ENCODE measurements at regions not wholly inside any gene's neighbourhood (a gene's known extent, or its start where the extent isn't known, plus 50 kb on each side); places are given as distances from the start of the nearest gene placed in this dataset.

DNA sequence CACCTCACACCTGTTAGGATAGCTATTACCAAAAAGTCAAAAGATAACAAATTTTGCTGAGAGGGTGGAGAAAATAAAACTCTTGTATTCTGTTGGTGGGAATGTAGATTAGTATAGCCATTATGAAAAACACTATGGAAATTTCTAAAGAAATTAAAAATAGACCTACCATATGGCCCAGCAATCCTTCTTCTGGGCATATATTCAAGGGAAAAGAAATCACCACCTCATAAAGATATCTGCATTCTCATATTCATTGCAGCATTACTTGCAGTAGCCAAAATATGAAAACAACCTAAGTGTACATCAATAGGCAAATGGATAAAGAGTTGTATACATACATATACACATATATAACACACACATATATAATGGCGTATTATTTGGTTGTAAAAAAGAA, 791.6 kb upstream of the RGS18 start:
- no peaks in the 10 kb centered on the region for H3K27me3 ChIP-seq
- H3K4me1 ChIP-seq = no peaks in the 10 kb centered on the region
- no peaks in the 10 kb centered on the region for H3K36me3 ChIP-seq
- WGBS = 91% methylated on average over 1 of the region's 1 CpG
- no peak overlapping the region for H3K4me3 ChIP-seq
- DNase-seq (ENCODE audit: low spot score in 2 of 2) = no peak
- no peaks in the 10 kb centered on the region for H3K9me3 ChIP-seq
- TF ChIP-seq POLR2AphosphoS5 (IDR thresholded peaks at IDR 0.05) = no peak
- TF ChIP-seq POLR2A (IDR thresholded peaks at IDR 0.05) = no peak
- TF ChIP-seq, protein P1, sequence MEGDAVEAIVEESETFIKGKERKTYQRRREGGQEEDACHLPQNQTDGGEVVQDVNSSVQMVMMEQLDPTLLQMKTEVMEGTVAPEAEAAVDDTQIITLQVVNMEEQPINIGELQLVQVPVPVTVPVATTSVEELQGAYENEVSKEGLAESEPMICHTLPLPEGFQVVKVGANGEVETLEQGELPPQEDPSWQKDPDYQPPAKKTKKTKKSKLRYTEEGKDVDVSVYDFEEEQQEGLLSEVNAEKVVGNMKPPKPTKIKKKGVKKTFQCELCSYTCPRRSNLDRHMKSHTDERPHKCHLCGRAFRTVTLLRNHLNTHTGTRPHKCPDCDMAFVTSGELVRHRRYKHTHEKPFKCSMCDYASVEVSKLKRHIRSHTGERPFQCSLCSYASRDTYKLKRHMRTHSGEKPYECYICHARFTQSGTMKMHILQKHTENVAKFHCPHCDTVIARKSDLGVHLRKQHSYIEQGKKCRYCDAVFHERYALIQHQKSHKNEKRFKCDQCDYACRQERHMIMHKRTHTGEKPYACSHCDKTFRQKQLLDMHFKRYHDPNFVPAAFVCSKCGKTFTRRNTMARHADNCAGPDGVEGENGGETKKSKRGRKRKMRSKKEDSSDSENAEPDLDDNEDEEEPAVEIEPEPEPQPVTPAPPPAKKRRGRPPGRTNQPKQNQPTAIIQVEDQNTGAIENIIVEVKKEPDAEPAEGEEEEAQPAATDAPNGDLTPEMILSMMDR (IDR thresholded peaks at IDR 0.05) = no peak
- TF ChIP-seq EP300 (IDR thresholded peaks at IDR 0.05) = no peak
- H3K27ac ChIP-seq = no peak overlapping the region

DNA sequence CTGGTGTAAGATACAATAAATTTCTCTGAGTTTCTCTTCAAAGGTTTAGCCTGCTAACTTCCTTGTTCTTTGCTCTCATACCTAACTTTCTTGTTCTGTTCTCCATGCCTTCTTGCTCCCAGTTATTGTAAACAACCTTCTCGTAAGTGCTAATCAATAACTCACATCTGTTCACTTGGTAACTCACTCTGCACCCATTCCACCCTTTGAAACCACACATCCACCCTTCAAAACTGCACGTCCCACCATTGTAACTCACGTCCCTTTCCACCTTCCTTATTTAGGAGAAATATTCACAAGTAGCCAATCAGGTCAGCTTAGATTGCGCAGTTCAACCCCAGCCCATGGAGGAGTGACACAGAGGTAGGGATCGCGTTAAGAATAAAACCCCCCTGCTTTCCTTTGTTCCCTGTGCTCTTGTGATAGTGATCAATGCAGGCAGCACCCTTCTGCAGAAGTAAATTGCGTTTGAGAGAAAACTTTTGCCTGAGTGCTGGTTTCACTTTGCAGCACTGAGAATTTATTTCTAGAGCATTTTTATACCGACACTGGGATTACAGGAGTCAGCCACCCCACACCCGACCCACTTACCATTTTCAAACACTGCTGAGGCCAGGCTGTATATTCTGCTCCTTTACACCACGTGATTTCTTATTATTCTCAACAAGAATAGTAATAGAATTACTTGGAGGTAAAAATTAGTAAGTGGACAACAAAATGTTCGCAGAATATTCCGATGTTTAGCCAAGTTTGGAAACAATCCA, 789.2 kb upstream of the RGS18 start:
- Histone ChIP-seq H3K4me3 (no peak overlapping the region), H3K27me3 (no peaks in the 10 kb centered on the region), H3K27ac (no peak overlapping the region), H3K36me3 (no peaks in the 10 kb centered on the region), H3K9me3 (no peaks in the 10 kb centered on the region), H3K4me1 (no peaks in the 10 kb centered on the region)
- WGBS = 67% methylated on average over 12 of the region's 12 CpGs
- TF ChIP-seq, protein P1 (IDR thresholded peaks at IDR 0.05) = no peak
- TF ChIP-seq POLR2AphosphoS5 (IDR thresholded peaks at IDR 0.05) (no peak), EP300 (IDR thresholded peaks at IDR 0.05) (no peak), POLR2A (IDR thresholded peaks at IDR 0.05) (no peak)
- DNase-seq (ENCODE audit: low spot score in 2 of 2) = no peak

DNA sequence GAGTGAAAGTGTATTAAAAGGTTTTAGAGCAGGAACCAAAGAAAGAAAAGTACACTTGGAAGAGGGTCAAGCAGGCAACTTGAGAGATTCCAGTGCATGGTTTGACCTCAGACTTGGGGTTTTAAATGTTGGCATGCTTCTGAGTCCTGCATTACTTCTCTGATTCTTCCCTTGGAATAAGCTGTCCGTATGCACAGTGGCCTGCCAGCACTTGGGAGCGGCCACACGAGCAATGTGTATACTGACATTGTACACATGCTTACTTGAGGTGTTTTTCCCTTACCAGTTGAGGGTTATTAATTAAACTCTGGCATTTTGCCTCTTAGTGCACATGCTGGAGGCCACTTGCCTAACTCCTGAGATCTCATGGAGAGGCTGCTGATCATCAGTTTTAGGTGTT, 786.6 kb upstream of the RGS18 start:
- TF ChIP-seq, protein P1 (IDR thresholded peaks at IDR 0.05) = no peak
- TF ChIP-seq EP300 (IDR thresholded peaks at IDR 0.05) (no peak), POLR2AphosphoS5 (IDR thresholded peaks at IDR 0.05) (no peak), POLR2A (IDR thresholded peaks at IDR 0.05) (no peak)
- no peak for DNase-seq (ENCODE audit: low spot score in 2 of 2)

DNA sequence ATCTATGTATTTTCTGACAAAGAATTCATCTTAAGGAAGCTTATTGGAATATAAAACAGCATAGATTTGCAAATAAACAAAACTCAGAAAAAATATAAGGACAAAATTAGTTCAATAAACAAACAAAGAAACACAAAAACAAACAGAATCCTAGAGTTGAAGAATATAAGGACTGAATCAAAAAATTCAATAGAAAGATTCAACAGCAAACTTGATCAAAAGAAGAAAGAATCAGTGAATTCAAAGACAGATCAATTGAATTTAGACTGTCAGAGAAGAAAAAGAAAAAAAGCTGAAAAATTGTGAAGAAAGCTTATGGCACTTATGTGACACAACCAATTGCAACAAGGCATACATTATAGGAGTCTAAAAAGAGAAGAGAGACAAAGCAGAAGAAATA, 770.0 kb upstream of the RGS18 start:
- Histone ChIP-seq H3K36me3 (no peaks in the 10 kb centered on the region), H3K4me3 (no peak overlapping the region), H3K27ac (no peak overlapping the region), H3K9me3 (no peaks in the 10 kb centered on the region), H3K4me1 (no peaks in the 10 kb centered on the region), H3K27me3 (no peaks in the 10 kb centered on the region)
- TF ChIP-seq POLR2AphosphoS5 (IDR thresholded peaks at IDR 0.05) = no peak
- no peak for DNase-seq (ENCODE audit: low spot score in 2 of 2)

More for the DNA sequence above, 786.6 kb upstream of the RGS18 start:
- 63% methylated on average over 3 of the region's 3 CpGs for WGBS
- no peaks in the 10 kb centered on the region for H3K27me3 ChIP-seq
- no peaks in the 10 kb centered on the region for H3K4me1 ChIP-seq
- H3K36me3 ChIP-seq = no peaks in the 10 kb centered on the region
- no peaks in the 10 kb centered on the region for H3K9me3 ChIP-seq
- no peak overlapping the region for H3K4me3 ChIP-seq
- no peak overlapping the region for H3K27ac ChIP-seq

DNA sequence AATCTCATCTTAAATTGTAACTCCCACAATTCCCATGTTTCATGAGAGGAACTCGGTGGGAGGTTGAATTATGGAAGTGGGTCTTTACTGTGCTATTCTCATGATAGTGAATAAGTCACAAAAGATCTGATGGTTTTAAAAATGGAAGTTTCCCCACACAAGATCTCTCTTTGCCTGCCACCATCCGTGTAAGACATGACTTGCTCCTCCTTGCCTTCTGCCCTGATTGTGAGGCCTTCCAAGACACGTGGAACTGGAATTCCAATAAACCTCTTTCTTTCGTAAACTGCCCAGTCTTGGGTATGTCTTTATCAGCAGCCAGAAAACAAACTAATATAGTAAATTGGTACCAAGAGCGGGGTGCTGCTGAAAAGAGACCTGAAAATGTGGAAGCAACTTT, 761.6 kb upstream of the RGS18 start:
- H3K9me3 ChIP-seq = no peaks in the 10 kb centered on the region
- no peaks in the 10 kb centered on the region for H3K36me3 ChIP-seq
- TF ChIP-seq POLR2A (IDR thresholded peaks at IDR 0.05) = no peak
- H3K4me1 ChIP-seq = no peaks in the 10 kb centered on the region
- H3K27ac ChIP-seq = no peak overlapping the region
- 87% methylated on average over 5 of the region's 5 CpGs for WGBS
- H3K27me3 ChIP-seq = no peaks in the 10 kb centered on the region
- no peak for DNase-seq (ENCODE audit: low spot score in 2 of 2)
- H3K4me3 ChIP-seq = no peak overlapping the region

DNA sequence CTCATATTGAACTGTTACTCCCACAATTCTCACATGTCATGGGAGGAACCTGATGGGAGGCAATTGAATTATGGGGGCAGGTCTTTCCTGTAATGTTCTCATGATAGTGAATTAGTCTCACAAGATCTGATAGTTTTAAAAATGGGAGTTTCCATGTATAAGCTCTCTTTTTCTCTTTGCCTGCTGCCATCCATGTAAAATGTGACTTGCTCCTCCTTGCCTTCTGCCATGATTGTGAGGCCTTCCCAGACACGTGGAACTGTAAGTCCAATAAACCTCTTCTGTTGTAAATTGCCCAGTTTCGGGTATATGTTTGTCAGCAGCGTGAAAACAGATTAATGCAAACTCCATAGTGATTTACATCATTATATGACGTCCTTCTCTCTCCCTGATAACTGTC, 759.7 kb upstream of the RGS18 start:
- H3K4me1 ChIP-seq = no peaks in the 10 kb centered on the region
- WGBS = 92% methylated on average over 4 of the region's 4 CpGs
- H3K27ac ChIP-seq = no peak overlapping the region
- H3K27me3 ChIP-seq = no peaks in the 10 kb centered on the region
- H3K36me3 ChIP-seq = no peaks in the 10 kb centered on the region
- H3K4me3 ChIP-seq = no peak overlapping the region
- H3K9me3 ChIP-seq = no peaks in the 10 kb centered on the region
- no peak for DNase-seq (ENCODE audit: low spot score in 2 of 2)
- TF ChIP-seq, protein P1 (IDR thresholded peaks at IDR 0.05) = no peak
- TF ChIP-seq POLR2AphosphoS5 (IDR thresholded peaks at IDR 0.05) (no peak), EP300 (IDR thresholded peaks at IDR 0.05) (no peak), POLR2A (IDR thresholded peaks at IDR 0.05) (no peak)

All from suprapubic skin (tissue), 4 donors.